Activated T-cell treated with anti-CD3 and anti-CD28 coated beads, Interleukin-2, amount 50 U/mL, for 48 hours (primary cell): ENCODE measurements at regions not wholly inside any gene's neighbourhood (a gene's known extent, or its start where the extent isn't known, plus 50 kb on each side); places are given as distances from the start of the nearest gene placed in this dataset.

Source experiments
- DNase-seq, 2 experiments: peaks; one replicate each; pipeline ENCODE4 v3.0.0-alpha.2; 2020

DNA sequence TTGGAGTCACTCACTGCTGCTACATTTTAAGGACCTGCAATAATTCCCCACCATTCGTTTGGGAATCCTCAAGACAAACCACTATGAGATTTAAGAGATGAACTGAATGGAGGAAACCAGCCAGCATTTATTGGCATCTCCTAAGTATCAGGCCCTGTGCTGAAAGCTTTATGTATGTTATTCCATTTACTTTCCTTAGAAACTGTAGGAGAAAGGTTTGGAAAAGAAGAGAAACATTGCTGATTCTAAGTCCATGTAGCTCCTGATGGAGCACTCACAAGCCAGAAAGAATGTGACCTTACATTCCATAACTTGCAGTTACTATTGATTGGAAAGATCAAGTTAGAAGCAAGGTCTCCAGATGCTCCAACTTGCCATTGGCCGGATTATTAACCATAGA is 267.4 kb downstream of the GAS1 start:
- no peak for DNase-seq

DNA sequence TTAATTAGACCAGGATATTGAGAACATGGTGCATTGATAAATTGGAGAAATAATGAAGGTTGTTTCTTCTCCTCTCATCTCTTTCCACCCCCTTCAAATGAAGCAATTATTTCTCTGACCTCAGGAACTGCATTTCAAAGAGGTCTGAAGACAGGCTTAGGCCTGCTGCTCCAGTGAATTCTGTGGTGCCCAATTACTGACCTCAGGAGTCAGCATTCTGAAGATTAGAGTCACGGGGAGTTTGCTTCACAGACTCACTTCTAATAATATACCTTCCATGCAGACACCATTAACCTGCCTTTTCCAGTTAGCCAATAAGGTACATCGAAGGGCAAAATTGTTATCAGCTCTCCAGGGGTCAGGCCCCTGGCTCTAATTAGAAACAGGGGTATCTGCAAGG is 270.9 kb downstream of the GAS1 start:
- DNase-seq, result no peak

DNA sequence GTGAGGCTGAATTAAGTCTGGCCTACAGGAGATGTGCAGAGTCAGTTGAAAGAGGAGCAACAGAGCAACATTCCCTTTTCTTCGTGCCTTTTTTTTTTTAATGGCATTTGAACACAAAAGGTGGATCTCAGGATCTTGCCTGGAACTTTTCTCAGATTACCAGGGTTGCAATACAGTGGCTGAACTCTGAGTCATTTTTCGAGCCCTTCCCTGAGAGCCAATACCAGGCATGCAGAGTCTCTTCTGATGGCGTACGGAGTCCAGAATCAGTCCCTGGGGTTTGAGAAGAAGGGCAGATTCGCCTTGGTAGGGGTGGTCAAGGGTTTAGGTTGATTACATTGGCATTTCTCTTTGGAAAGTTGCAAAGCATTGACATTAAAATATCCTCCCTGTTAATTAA is 271.5 kb downstream of the GAS1 start:
- DNase-seq, result no peak

GRCh38 chr9:86674487-86674886 is 272.8 kb downstream of the GAS1 start:
- DNase-seq, result no peak

- DNase-seq, result no peak
Measured at GRCh38 chr9:86672966-86673365, 274.3 kb downstream of the GAS1 start.

- DNase-seq, result no peak
Measured at GRCh38 chr9:86672301-86672700, 275.0 kb downstream of the GAS1 start.

DNA sequence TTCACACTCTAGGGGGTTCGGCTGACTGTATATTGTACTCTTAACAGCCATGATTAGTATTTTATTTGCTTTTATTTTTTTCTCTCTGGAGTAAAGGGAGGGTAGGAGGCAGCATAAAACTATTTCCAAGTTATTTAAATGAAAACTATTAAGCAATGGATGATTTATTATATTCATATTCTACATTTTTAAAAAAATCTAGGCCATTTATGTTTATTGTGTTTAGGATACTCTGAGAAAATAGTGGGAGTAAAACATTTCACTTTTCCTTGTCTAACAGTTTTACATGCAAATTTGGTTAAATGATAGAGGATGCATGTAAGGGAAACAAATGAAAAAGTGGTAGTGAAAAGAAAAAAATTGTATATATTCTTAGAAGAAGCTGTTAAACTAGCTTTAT is 276.3 kb downstream of the GAS1 start:
- DNase-seq, result no peak

GRCh38 chr9:86670536-86670935 is 276.8 kb downstream of the GAS1 start:
- DNase-seq, result no peak

- DNase-seq, result no peak
Measured at GRCh38 chr9:86670076-86670475, 277.2 kb downstream of the GAS1 start.

- DNase-seq, result no peak
Measured at GRCh38 chr9:86669422-86669821, 277.9 kb downstream of the GAS1 start.

DNA sequence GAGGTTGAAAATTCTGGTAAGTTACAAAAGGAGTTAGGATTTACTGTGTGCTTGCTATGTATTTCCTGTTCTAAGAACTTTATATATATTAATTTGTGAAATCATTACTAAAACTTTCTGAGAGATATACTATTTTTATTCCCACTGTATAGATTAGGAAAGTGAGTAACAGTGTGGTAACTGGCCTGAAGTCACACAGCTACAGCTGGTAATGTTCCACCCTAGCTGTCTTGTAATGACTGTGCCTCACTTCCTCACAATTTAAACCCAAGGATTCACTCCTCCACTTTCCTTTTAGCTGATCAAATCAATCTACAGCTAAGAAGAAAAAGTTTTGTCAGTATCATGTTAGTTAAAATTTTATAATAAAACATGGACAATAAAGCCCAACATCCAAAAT is 278.8 kb downstream of the GAS1 start:
- no peak for DNase-seq

DNA sequence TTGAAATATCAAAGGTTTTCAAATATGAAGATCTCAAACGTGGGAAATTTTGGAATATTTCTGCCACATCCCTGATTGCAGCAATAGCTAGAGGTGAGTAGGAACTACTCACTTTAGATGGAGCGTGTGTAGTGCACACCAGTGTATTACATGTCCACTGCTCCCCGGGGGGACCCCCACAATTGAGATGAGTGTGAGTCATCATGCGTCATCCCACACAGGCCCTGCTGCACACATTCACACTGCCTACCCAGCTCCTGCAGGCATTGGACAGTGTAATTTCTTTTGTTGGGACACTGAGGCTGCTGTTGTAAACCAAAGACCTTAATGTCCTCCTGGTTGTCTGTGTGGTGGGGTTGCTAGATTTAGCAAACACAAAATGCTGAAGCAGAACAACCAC is 280.0 kb downstream of the GAS1 start:
- no peak for DNase-seq

GRCh38 chr9:86665416-86665815 is 281.9 kb downstream of the GAS1 start:
- DNase-seq, result no peak

DNA sequence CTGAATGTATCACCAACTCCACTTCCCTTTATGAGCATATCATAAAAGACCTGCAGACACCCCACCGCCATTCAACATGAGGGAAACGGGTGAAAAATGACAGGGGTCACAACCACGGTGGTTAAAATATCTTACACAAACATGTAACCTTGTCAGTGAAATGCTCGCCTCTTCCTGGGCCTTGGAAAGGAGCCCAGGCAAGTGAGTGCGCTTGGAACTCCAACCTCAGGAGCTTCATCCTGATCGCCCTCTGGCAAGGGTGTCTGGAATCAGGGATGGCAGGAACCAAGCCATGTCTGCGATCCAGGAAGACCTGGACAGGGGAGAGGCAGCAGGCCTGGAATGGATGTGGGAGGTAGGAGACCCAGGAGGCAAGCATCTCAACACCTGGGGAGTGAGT is 282.7 kb downstream of the GAS1 start:
- no peak for DNase-seq

DNA sequence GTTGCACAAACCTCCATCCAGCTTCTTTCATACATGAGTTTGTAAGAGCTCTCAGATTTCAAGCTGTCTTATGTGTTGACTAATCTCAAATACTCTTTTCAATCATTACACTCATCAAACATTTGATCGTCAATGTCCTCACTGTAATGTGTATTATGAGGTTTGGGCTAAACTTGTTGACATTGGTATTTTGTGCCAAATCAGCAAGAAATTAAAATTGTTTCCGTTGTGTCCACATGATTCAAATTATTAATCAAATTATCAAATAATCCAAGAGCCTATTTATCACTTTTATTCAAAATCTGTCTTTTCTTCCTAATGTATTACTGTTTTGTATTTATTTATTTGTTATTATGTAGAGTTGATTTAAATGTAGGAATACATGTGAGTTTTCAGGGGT is 283.4 kb downstream of the GAS1 start:
- DNase-seq, result no peak

DNA sequence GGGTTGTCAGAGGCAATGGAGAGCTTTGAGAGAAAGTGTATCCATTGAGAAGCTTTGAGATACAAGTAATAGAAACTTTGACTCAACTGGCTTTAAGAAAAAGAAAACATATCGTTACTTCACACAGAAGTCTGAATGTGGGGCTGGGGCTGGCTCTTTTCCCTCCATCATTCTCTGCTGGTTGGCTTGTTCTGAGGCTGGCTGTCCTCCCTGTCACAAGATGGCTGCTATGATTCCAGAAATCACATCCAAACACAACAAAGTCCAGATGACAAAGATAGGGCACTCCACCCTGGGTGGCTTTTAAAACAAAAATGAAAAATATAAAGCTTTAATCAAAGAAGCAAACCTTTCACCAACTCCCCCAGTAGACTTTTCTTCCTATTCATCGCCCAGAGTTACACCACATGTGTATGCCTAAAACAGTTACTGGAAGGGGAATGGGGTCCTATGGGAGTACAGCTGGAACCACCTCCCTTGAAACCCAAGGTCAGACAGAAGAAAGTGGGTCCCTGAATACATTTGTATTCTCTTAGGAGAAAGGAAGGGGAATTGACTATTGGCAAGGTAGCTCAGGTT is 284.3 kb downstream of the GAS1 start:
- DNase-seq, result no peak

DNA sequence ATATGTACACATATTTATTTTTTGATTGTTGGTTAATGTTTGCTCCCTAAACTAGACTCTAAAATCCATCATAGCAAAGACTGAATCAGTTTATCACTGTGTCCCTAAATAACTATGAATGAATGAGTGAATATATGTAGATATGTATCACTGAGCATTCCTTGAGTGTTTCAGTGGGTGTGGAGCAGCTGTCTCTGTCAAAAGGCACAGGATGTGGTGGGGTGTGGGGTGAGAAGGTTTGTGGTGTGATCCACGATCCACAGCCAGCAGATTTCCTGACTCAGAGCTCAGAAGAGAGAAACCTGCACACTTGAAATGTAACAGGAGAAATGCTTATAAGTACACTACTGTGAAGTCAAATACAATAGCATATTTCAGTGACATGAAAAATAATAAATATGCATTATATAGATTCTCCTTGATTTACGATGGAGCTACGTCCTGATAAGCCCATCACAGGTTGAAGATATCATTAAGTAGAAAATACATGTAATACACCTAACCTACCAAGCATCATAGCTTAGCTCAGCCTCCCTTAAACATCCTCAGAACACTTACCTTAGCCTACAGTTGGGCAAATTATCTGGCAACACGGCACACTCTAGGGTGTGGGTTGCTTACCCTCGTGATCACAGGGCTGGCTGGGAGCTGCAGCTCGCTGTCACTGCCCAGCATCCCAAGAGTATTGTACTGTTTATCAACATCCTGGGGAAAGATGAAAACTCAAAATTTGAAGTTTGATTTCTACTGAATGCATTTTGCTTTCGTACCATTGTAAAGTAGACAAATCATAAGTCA is 287.0 kb downstream of the GAS1 start:
- no peak for DNase-seq

GRCh38 chr9:86659413-86660046 is 287.8 kb downstream of the GAS1 start:
- no peak for DNase-seq

DNA sequence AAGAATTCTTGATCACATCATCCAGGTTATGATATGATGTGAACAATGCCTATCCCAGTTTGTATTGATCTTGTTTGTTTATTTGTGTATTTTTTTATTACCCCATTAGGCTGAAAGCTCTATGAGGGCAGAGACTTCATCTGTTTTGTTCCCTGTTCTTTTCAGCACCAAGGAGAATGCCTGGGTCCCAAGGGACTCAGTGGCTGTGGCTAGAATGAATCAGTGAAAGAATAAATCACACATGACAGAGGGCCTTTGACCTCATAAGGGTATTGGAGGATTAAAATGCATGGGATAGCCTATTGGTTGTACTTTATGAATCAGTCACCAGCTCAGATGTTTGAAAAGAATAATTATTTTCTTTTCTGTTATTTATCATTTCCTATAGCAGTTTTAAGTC is 292.2 kb downstream of the GAS1 start:
- DNase-seq, result no peak

- no peak for DNase-seq
Measured at GRCh38 chr9:86653466-86653865, 293.8 kb downstream of the GAS1 start.

DNA sequence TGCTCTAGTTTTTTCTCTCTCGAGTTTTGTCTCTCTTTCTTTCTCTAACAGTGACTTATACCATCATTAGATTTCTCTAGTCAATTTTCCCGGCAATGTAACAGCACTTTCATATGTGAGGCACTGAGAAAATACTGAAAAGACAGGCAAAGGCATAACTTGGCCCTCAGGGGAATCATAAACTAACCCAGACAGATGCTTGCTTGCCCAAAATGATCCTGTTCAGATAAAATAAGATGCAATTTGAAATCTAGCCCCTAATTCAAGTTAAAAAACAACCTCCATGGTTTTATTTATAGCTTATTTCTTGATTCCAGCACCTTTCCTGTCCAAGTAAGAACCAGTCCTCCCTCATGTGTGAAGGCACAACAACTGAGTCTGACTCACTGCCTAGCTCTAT is 294.6 kb downstream of the GAS1 start:
- no peak for DNase-seq

DNA sequence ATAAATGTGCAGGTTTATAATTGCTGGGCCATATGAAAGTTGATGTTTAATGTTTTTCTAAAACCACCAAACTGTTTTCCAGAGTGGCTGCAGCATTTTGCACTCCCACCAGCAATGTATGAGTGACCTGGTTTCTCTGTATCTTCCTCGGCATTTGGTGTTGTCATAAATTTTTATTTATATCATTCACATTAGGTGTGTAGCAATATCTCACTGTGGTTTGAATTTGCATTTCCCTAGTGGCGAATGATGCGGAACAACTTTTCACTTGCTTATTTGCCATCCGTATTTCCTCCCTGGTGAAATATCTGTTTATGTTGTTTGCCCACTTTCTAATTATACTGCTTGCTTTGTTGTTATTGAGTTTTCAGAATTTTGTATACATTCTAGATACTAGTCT is 295.7 kb upstream of the TUT7 start:
- DNase-seq, result no peak

- DNase-seq, result no peak
Measured at GRCh38 chr9:86648828-86649170, 294.6 kb upstream of the TUT7 start.

DNA sequence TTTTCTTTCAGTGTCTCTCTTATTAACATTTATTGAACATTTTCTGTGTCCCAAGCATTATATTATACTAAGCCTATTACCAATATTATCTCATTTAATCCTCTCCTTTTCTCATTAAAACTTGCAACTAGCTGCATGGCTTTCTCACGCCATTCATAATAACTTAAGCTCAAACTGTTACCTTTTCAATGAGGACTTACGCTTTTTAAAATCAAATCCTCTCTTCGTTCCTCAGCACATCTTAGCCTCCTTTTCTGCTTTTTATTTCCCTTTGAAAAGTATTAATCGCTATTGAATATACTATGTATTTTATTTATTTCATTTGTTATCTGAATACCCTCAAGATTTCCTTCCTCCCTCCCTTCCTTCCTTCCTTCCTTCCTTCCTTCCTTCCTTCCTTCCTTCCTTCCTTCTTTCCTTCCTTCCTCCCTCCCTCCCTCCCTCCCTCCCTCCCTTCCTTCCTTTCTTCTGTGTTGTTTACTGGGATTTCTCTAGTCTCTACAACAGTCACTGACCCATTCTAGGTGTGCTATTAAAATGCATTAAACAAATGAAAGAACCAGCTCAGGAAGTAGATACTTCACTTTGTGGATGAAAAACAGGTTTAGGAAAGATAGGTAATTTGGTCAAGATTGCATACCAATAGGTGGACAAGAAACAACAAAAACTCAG is 294.1 kb upstream of the TUT7 start:
- no peak for DNase-seq
